ENCODE measurements at regions not wholly inside any gene's neighbourhood (a gene's known extent, or its start where the extent isn't known, plus 50 kb on each side); places are given as distances from the start of the nearest gene placed in this dataset.

- TF ChIP-seq NR3C1 (CRISPR knock-in tag; conservative IDR thresholded peaks at IDR 0.05; ENCODE audit: low read depth) (no peak), CTCF (IDR thresholded peaks at IDR 0.05) (no peak), TP53 (CRISPR knock-in tag; IDR thresholded peaks at IDR 0.05) (no peak), SOX15 (CRISPR knock-in tag; IDR thresholded peaks at IDR 0.05) (no peak)
These were observed 159.2 kb upstream of the SH3BP4 start for GRCh38 chr2:234792621-234793022.

Data from WTC11 (cell line).